ENCODE measurements at regions not wholly inside any gene's neighbourhood (a gene's known extent, or its start where the extent isn't known, plus 50 kb on each side); places are given as distances from the start of the nearest gene placed in this dataset.

- TF ChIP-seq REST (IDR thresholded peaks at IDR 0.05; ENCODE audit: borderline replicate concordance) = no peak
- TF ChIP-seq SMC3 (conservative IDR thresholded peaks at IDR 0.05; ENCODE audit: poor library complexity) = no peak
- no peak for TF ChIP-seq EZH2 (IDR thresholded peaks at IDR 0.05; ENCODE audit: borderline replicate concordance, insufficient read depth, low read length, poor library complexity, severe bottlenecking)
- TF ChIP-seq POLR2AphosphoS5 (IDR thresholded peaks at IDR 0.05) = no peak
- no peak for TF ChIP-seq MXI1 (conservative IDR thresholded peaks at IDR 0.05; ENCODE audit: poor library complexity, severe bottlenecking)
- TF ChIP-seq TAF1 (IDR thresholded peaks at IDR 0.05; ENCODE audit: low read depth) = no peak
- TF ChIP-seq RAD21 (conservative IDR thresholded peaks at IDR 0.05) = no peak
- TF ChIP-seq EP300 (conservative IDR thresholded peaks at IDR 0.05; ENCODE audit: poor library complexity, severe bottlenecking) = no peak
- TF ChIP-seq CTCF (IDR thresholded peaks at IDR 0.05; ENCODE audit: poor library complexity, severe bottlenecking) = no peak
- H3K27ac ChIP-seq (ENCODE audit: low read length) = no peak overlapping the region
- H3K9ac ChIP-seq (ENCODE audit: low read length) = no peak overlapping the region
- no peak overlapping the region for H3K4me2 ChIP-seq (ENCODE audit: low read length)
- no peaks in the 10 kb centered on the region for H3K79me2 ChIP-seq (replicated peaks; ENCODE audit: insufficient read depth, low read length)
- H3K9me3 ChIP-seq (ENCODE audit: low read length) = no peaks in the 10 kb centered on the region
- no peak overlapping the region for H2AFZ ChIP-seq (ENCODE audit: low read depth, low read length)
- no peaks in the 10 kb centered on the region for H3F3A ChIP-seq (ENCODE audit: insufficient read depth, low read length, poor library complexity, severe bottlenecking)
- H3K36me3 ChIP-seq (ENCODE audit: insufficient read depth, low read length) = no peaks in the 10 kb centered on the region
- H3K9me2 ChIP-seq (ENCODE audit: insufficient read depth, low read length) = no peaks in the 10 kb centered on the region
- H3K27me3 ChIP-seq (ENCODE audit: insufficient read depth, low read depth, low read length) = no peaks in the 10 kb centered on the region
- H4K20me1 ChIP-seq (ENCODE audit: insufficient read depth) = no peaks in the 10 kb centered on the region
- H3K4me3 ChIP-seq (ENCODE audit: low read length) = no peak overlapping the region
Observed at GRCh38 chr2:15780912-15781574, 159.3 kb upstream of the MYCN start.

- H3K4me3 ChIP-seq (ENCODE audit: low read length) = no peak overlapping the region
- H3K9me3 ChIP-seq (ENCODE audit: low read length) = no peaks in the 10 kb centered on the region
- no peaks in the 10 kb centered on the region for H3F3A ChIP-seq (ENCODE audit: insufficient read depth, low read length, poor library complexity, severe bottlenecking)
- TF ChIP-seq EZH2 (IDR thresholded peaks at IDR 0.05; ENCODE audit: borderline replicate concordance, insufficient read depth, low read length, poor library complexity, severe bottlenecking) = no peak
- TF ChIP-seq EP300 (conservative IDR thresholded peaks at IDR 0.05; ENCODE audit: poor library complexity, severe bottlenecking) = no peak
- TF ChIP-seq RAD21 (conservative IDR thresholded peaks at IDR 0.05) = no peak
- no peak for TF ChIP-seq SMC3 (conservative IDR thresholded peaks at IDR 0.05; ENCODE audit: poor library complexity)
- no peak for TF ChIP-seq MXI1 (conservative IDR thresholded peaks at IDR 0.05; ENCODE audit: poor library complexity, severe bottlenecking)
- TF ChIP-seq TAF1 (IDR thresholded peaks at IDR 0.05; ENCODE audit: low read depth) = no peak
- TF ChIP-seq CTCF (IDR thresholded peaks at IDR 0.05; ENCODE audit: poor library complexity, severe bottlenecking) = no peak
- no peak for TF ChIP-seq POLR2AphosphoS5 (IDR thresholded peaks at IDR 0.05)
- no peak for TF ChIP-seq REST (IDR thresholded peaks at IDR 0.05; ENCODE audit: borderline replicate concordance)
- H3K9ac ChIP-seq (ENCODE audit: low read length) = no peak overlapping the region
- no peak overlapping the region for H3K27ac ChIP-seq (ENCODE audit: low read length)
- H3K79me2 ChIP-seq (replicated peaks; ENCODE audit: insufficient read depth, low read length) = no peaks in the 10 kb centered on the region
- no peak overlapping the region for H3K4me2 ChIP-seq (ENCODE audit: low read length)
- no peaks in the 10 kb centered on the region for H4K20me1 ChIP-seq (ENCODE audit: insufficient read depth)
- no peaks in the 10 kb centered on the region for H3K27me3 ChIP-seq (ENCODE audit: insufficient read depth, low read depth, low read length)
- H2AFZ ChIP-seq (ENCODE audit: low read depth, low read length) = no peak overlapping the region
- H3K36me3 ChIP-seq (ENCODE audit: insufficient read depth, low read length) = no peaks in the 10 kb centered on the region
- no peaks in the 10 kb centered on the region for H3K9me2 ChIP-seq (ENCODE audit: insufficient read depth, low read length)
Observed at GRCh38 chr2:15782009-15782751, 158.2 kb upstream of the MYCN start.
